ENCODE measurements at regions not wholly inside any gene's neighbourhood (a gene's known extent, or its start where the extent isn't known, plus 50 kb on each side); places are given as distances from the start of the nearest gene placed in this dataset.
"Not testable (repeated sequence)": the region's sequence is repeated elsewhere in the genome, so short reads cannot be mapped to it uniquely, and the experiment has no call there.

DNA sequence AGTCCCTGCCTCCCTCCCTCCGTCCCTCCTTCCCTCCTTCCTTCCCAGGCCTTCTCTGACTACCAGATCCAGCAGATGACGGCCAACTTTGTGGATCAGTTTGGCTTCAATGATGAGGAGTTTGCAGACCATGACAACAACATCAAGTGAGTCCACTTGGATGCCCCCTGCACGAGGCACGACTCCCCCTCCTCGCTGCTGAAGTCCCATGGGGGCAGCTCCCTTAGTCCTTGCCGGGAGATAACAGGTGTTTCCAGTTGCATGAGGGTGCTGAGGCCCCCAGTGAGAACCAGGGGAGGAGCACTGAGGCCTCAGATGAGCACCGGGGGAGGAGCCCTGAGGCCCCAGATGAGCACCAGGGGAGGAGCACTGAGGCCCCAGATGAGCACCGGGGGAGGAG, 200.0 kb downstream of the LIPI start:
- no peaks in the 10 kb centered on the region for H3K9me2 ChIP-seq (replicated peaks; ENCODE audit: low read depth, low read length)
- no peaks in the 10 kb centered on the region for H3K27me3 ChIP-seq (ENCODE audit: insufficient read depth, low read length, poor library complexity, severe bottlenecking)
- no peak for TF ChIP-seq EZH2phosphoT487 (IDR thresholded peaks at IDR 0.05; ENCODE audit: borderline replicate concordance)
- TF ChIP-seq, protein P1, sequence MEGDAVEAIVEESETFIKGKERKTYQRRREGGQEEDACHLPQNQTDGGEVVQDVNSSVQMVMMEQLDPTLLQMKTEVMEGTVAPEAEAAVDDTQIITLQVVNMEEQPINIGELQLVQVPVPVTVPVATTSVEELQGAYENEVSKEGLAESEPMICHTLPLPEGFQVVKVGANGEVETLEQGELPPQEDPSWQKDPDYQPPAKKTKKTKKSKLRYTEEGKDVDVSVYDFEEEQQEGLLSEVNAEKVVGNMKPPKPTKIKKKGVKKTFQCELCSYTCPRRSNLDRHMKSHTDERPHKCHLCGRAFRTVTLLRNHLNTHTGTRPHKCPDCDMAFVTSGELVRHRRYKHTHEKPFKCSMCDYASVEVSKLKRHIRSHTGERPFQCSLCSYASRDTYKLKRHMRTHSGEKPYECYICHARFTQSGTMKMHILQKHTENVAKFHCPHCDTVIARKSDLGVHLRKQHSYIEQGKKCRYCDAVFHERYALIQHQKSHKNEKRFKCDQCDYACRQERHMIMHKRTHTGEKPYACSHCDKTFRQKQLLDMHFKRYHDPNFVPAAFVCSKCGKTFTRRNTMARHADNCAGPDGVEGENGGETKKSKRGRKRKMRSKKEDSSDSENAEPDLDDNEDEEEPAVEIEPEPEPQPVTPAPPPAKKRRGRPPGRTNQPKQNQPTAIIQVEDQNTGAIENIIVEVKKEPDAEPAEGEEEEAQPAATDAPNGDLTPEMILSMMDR (conservative IDR thresholded peaks at IDR 0.05; ENCODE audit: low read length): no peak
- no peaks in the 10 kb centered on the region for H3K79me2 ChIP-seq (ENCODE audit: insufficient read depth, low read length)
- no peaks in the 10 kb centered on the region for H3K36me3 ChIP-seq (ENCODE audit: insufficient read depth, low read length)
- H3K9me3 ChIP-seq (ENCODE audit: insufficient read depth, low read depth, low read length): no peaks in the 10 kb centered on the region
- H4K20me1 ChIP-seq (ENCODE audit: insufficient read depth, low read length, poor library complexity, severe bottlenecking): no peaks in the 10 kb centered on the region
- H3K4me3 ChIP-seq (ENCODE audit: low read length, poor library complexity, severe bottlenecking): no peak overlapping the region
- H3K4me2 ChIP-seq (ENCODE audit: low read depth, low read length, poor library complexity, severe bottlenecking): no peak overlapping the region
- no peak overlapping the region for H2AFZ ChIP-seq (ENCODE audit: low read length)
- no peaks in the 10 kb centered on the region for H3K4me1 ChIP-seq (ENCODE audit: insufficient read depth, low read length, poor library complexity, severe bottlenecking)
- no peaks in the 10 kb centered on the region for H3F3A ChIP-seq (ENCODE audit: low read depth)
- H3K9ac ChIP-seq (ENCODE audit: low read depth, low read length, poor library complexity, severe bottlenecking): no peak overlapping the region

DNA sequence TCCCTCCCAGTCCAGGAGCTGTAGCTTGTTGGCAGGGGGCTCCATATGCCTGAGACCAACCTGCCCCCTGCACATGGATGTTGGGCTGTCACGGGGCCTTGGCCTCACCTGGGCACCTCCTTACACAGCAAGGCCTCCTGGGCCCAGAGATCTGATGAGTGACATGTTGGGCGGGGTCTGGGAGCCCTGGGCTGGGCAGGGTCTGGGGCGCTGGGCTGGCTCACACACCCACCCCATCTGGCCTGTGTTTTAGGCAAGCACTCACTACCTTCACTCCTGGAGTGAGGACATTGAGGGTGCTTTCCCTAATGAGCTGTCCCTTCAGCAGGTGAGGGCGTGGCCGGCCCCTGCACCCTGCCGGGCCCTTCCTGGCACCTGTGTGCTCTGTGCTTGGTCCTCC, 200.8 kb downstream of the LIPI start:
- H2AFZ ChIP-seq (ENCODE audit: low read length); H3K4me2 ChIP-seq (ENCODE audit: low read depth, low read length, poor library complexity, severe bottlenecking); H3K9me2 ChIP-seq (replicated peaks; ENCODE audit: low read depth, low read length); H3F3A ChIP-seq (ENCODE audit: low read depth); H3K27me3 ChIP-seq (ENCODE audit: insufficient read depth, low read length, poor library complexity, severe bottlenecking); H3K4me1 ChIP-seq (ENCODE audit: insufficient read depth, low read length, poor library complexity, severe bottlenecking); H3K9ac ChIP-seq (ENCODE audit: low read depth, low read length, poor library complexity, severe bottlenecking); H3K9me3 ChIP-seq (ENCODE audit: insufficient read depth, low read depth, low read length); H3K79me2 ChIP-seq (ENCODE audit: insufficient read depth, low read length); H3K36me3 ChIP-seq (ENCODE audit: insufficient read depth, low read length); H4K20me1 ChIP-seq (ENCODE audit: insufficient read depth, low read length, poor library complexity, severe bottlenecking); H3K4me3 ChIP-seq (ENCODE audit: low read length, poor library complexity, severe bottlenecking): not testable (repeated sequence)

DNA sequence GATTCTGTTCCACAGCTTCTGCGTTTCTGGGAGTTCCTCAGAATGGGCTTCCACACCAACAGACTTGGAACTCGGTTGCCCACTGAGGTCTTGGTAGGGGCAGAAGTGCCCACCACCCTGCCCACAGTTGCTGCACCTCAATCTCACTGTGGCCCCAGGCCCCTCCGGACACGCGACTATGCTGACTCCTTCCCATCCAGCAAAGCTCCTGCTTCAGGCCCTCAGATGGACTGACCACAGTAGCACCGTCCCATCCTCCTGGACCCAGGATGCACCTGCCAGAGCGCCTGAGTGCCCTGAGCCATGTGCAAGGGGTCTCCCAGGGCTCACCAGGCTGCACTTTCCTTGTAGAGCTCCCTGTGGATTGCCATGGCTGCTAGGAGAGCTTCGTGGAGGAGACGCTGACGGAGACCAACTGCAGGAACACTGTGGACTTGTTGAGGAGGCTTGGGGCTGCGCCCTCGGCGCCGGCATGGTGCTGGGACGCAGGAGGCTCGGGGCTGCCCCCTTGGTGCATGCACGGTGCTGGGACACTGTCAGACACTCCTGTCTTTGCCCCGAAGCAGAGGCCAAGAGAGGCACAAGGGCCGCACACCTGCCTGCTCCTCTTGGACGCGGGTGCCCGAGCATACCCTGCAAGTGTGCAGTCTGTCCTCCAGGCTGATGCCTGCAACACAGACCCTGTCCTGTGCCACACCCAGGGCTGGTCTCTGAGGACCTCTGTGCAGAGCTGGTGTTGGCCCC, 201.3 kb downstream of the LIPI start:
- not testable (repeated sequence) for H3K9me2 ChIP-seq (replicated peaks; ENCODE audit: low read depth, low read length); H4K20me1 ChIP-seq (ENCODE audit: insufficient read depth, low read length, poor library complexity, severe bottlenecking); H3K27me3 ChIP-seq (ENCODE audit: insufficient read depth, low read length, poor library complexity, severe bottlenecking); H3K4me3 ChIP-seq (ENCODE audit: low read length, poor library complexity, severe bottlenecking); H3K79me2 ChIP-seq (ENCODE audit: insufficient read depth, low read length); H3K4me2 ChIP-seq (ENCODE audit: low read depth, low read length, poor library complexity, severe bottlenecking); H3F3A ChIP-seq (ENCODE audit: low read depth); H2AFZ ChIP-seq (ENCODE audit: low read length); H3K4me1 ChIP-seq (ENCODE audit: insufficient read depth, low read length, poor library complexity, severe bottlenecking); H3K36me3 ChIP-seq (ENCODE audit: insufficient read depth, low read length); H3K9me3 ChIP-seq (ENCODE audit: insufficient read depth, low read depth, low read length); H3K9ac ChIP-seq (ENCODE audit: low read depth, low read length, poor library complexity, severe bottlenecking)

DNA sequence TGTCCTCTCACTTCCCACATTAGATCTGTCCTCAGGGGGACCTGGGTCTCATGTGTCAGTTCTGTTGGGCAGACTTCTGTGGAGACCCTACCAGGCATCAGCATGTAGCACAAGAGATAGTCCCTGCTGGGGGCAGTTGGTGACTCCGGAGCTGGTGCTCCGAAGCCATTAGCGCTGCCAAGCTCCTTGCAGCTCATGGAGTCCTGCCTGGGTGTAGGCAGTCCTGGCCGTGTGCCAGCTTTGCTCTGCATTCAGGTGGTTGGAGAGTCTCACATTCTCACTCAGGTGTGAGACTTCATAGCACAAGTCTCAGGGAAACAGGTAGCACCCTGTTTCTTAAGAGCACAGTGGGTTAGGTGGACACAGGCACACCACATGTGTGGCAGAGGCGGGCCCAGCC, 202.3 kb downstream of the LIPI start:
- H3K9me2 ChIP-seq (replicated peaks; ENCODE audit: low read depth, low read length); H3K4me1 ChIP-seq (ENCODE audit: insufficient read depth, low read length, poor library complexity, severe bottlenecking); H3K4me2 ChIP-seq (ENCODE audit: low read depth, low read length, poor library complexity, severe bottlenecking); H3K4me3 ChIP-seq (ENCODE audit: low read length, poor library complexity, severe bottlenecking); H2AFZ ChIP-seq (ENCODE audit: low read length); H3K27me3 ChIP-seq (ENCODE audit: insufficient read depth, low read length, poor library complexity, severe bottlenecking); H4K20me1 ChIP-seq (ENCODE audit: insufficient read depth, low read length, poor library complexity, severe bottlenecking); H3K9me3 ChIP-seq (ENCODE audit: insufficient read depth, low read depth, low read length); H3F3A ChIP-seq (ENCODE audit: low read depth); H3K36me3 ChIP-seq (ENCODE audit: insufficient read depth, low read length); H3K79me2 ChIP-seq (ENCODE audit: insufficient read depth, low read length); H3K9ac ChIP-seq (ENCODE audit: low read depth, low read length, poor library complexity, severe bottlenecking): not testable (repeated sequence)

DNA sequence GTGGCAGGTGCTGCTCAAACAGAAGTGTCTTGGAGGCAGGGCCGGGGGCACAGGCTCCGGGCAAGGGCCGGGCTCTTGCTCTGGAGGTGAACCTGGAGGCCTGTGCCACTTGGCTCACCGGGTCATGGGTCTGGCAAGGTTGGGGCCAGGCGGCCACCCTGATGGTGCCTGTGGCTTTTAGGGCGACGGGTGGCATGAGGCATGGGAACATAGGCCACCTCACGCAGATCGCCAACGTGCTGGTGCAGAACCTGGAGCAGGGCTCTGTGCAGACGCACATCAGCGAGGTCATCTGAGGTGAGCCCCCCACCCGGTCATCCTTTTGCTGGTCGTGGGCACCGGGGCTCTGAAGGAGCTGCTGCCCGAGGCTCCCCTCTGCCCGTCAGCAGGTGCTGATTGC, 202.7 kb downstream of the LIPI start:
- H3K27me3 ChIP-seq (ENCODE audit: insufficient read depth, low read length, poor library complexity, severe bottlenecking); H3K4me2 ChIP-seq (ENCODE audit: low read depth, low read length, poor library complexity, severe bottlenecking); H3K79me2 ChIP-seq (ENCODE audit: insufficient read depth, low read length); H2AFZ ChIP-seq (ENCODE audit: low read length); H3K9me3 ChIP-seq (ENCODE audit: insufficient read depth, low read depth, low read length); H3K4me3 ChIP-seq (ENCODE audit: low read length, poor library complexity, severe bottlenecking); H4K20me1 ChIP-seq (ENCODE audit: insufficient read depth, low read length, poor library complexity, severe bottlenecking); H3K4me1 ChIP-seq (ENCODE audit: insufficient read depth, low read length, poor library complexity, severe bottlenecking); H3K9me2 ChIP-seq (replicated peaks; ENCODE audit: low read depth, low read length); H3K36me3 ChIP-seq (ENCODE audit: insufficient read depth, low read length); H3K9ac ChIP-seq (ENCODE audit: low read depth, low read length, poor library complexity, severe bottlenecking); H3F3A ChIP-seq (ENCODE audit: low read depth): not testable (repeated sequence)

DNA sequence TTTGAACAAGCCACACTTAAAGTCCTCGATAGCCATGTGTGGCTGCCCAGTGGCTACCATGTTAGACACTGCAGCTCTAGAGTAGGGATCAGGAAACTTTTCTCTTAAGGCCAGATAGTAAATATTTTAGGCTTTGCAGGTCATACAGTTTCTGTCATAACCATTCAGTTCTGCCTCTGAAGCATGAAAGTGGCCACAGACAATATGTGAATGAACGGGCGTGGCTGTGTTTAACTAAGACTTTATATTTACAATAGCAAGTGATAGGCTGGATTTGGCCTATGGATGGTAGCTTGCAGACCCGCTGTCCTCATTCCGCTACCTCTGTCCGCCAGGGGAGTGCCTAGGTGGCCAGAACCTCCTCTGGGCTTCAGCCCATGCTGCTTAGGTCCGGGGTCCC, 204.6 kb downstream of the LIPI start:
- not testable (repeated sequence) for H3K4me1 ChIP-seq (ENCODE audit: insufficient read depth, low read length, poor library complexity, severe bottlenecking); H3K4me2 ChIP-seq (ENCODE audit: low read depth, low read length, poor library complexity, severe bottlenecking); H3K36me3 ChIP-seq (ENCODE audit: insufficient read depth, low read length); H3K4me3 ChIP-seq (ENCODE audit: low read length, poor library complexity, severe bottlenecking); H2AFZ ChIP-seq (ENCODE audit: low read length); H3K79me2 ChIP-seq (ENCODE audit: insufficient read depth, low read length); H3F3A ChIP-seq (ENCODE audit: low read depth); H4K20me1 ChIP-seq (ENCODE audit: insufficient read depth, low read length, poor library complexity, severe bottlenecking); H3K9me3 ChIP-seq (ENCODE audit: insufficient read depth, low read depth, low read length); H3K9me2 ChIP-seq (replicated peaks; ENCODE audit: low read depth, low read length); H3K27me3 ChIP-seq (ENCODE audit: insufficient read depth, low read length, poor library complexity, severe bottlenecking); H3K9ac ChIP-seq (ENCODE audit: low read depth, low read length, poor library complexity, severe bottlenecking)

Data from Loucy (cell line).